Left cardiac atrium (tissue), 4 donors: ENCODE measurements at regions not wholly inside any gene's neighbourhood (a gene's known extent, or its start where the extent isn't known, plus 50 kb on each side); places are given as distances from the start of the nearest gene placed in this dataset.

Source experiments
- ATAC-seq, 2 donors: fragments of 200-7000 bp; cut with Tn5 transposase; one replicate each; pipeline ENCODE4 v1.9.1; 2020; ENCODE audit warnings: mild to moderate bottlenecking in 2 of 2, moderate library complexity in 2 of 2
- DNase-seq: peaks from one replicate; pipeline ENCODE4 v3.0.0-alpha.2; 2020
- intact Hi-C, 2 donors: fragments of 100-400 bp; cut with DNase I; formaldehyde crosslinking; loops; one replicate each; pipeline versions ENCODE4 v1.14.1 to v1.15.1; 2022 to 2023
- donor health status: DM: no; HTN: yes; CAD: no.
- donor health status: DM: no; HTN: yes; CAD: no; lungs with severe emphysema.
- donor health status: DM: yes; HTN: yes; CAD: no.
- donor health status: Dilated cardiomyopathy.

GRCh38 chr7:81608748-81609382, 161.0 kb downstream of the HGF start:
- intact Hi-C loops = no loop called here
- ATAC-seq (no peak), DNase-seq (no peak)

GRCh38 chr7:81607987-81608386, 161.9 kb downstream of the HGF start:
- ATAC-seq (no peak), DNase-seq (no peak)
- intact Hi-C loops = no loop called here

GRCh38 chr7:81606078-81606863, 163.6 kb downstream of the HGF start:
- intact Hi-C loops = no loop called here
- ATAC-seq (no peak), DNase-seq (no peak)

- DNase-seq = no peak
- ATAC-seq = no peak
- intact Hi-C loops = no loop called here
These were observed 164.4 kb downstream of the HGF start for GRCh38 chr7:81605493-81605892.

- DNase-seq (no peak), ATAC-seq (no peak)
- intact Hi-C loops = no loop called here
These were observed 165.1 kb downstream of the HGF start for GRCh38 chr7:81604808-81605174.

GRCh38 chr7:81604075-81604807, 165.6 kb downstream of the HGF start:
- no peak for DNase-seq
- ATAC-seq = peak; percentile 84 to 86
- intact Hi-C loops = no loop called here

GRCh38 chr7:81600608-81601007, 169.2 kb downstream of the HGF start:
- DNase-seq (no peak), ATAC-seq (no peak)
- intact Hi-C loops = no loop called here

GRCh38 chr7:81598951-81599350, 170.9 kb downstream of the HGF start:
- DNase-seq = no peak
- ATAC-seq = no peak
- intact Hi-C loops = no loop called here

GRCh38 chr7:81594767-81595166, 175.1 kb downstream of the HGF start:
- intact Hi-C loops = no loop called here
- ATAC-seq (peak; percentile 57 to 88), DNase-seq (peak; percentile 54)

GRCh38 chr7:81590131-81590530, 179.7 kb downstream of the HGF start:
- DNase-seq = no peak
- ATAC-seq = no peak
- intact Hi-C loops = no loop called here

- intact Hi-C loops = no loop called here
- ATAC-seq = no peak
- DNase-seq = no peak
These were observed 185.2 kb downstream of the HGF start for GRCh38 chr7:81584667-81585066.

GRCh38 chr7:81583882-81584533, 185.8 kb downstream of the HGF start:
- intact Hi-C loops = no loop called here

GRCh38 chr7:81583090-81583489, 186.8 kb downstream of the HGF start:
- no peak for ATAC-seq
- intact Hi-C loops = no loop called here
- no peak for DNase-seq

More at GRCh38 chr7:81583882-81584533, 185.8 kb downstream of the HGF start:
- DNase-seq (no peak), ATAC-seq (no peak)

- ATAC-seq (no peak), DNase-seq (no peak)
- intact Hi-C loops = no loop called here
These were observed 192.1 kb downstream of the HGF start for GRCh38 chr7:81577642-81578340.

- DNase-seq = no peak
- ATAC-seq = peak in 1 of 2 donors; percentile 46
- intact Hi-C loops = no loop called here
These were observed 195.0 kb downstream of the HGF start for GRCh38 chr7:81574723-81575326.

- ATAC-seq (no peak), DNase-seq (no peak)
- intact Hi-C loops = no loop called here
These were observed 195.9 kb downstream of the HGF start for GRCh38 chr7:81573932-81574331.

GRCh38 chr7:81573128-81573527, 196.7 kb downstream of the HGF start:
- ATAC-seq (no peak), DNase-seq (no peak)
- intact Hi-C loops = no loop called here

GRCh38 chr7:81562581-81562980, 207.3 kb downstream of the HGF start:
- ATAC-seq = no peak
- DNase-seq = no peak
- intact Hi-C loops = no loop called here

- ATAC-seq = no peak
- intact Hi-C loops = no loop called here
- no peak for DNase-seq
These were observed 209.1 kb downstream of the HGF start for GRCh38 chr7:81560708-81561107.
